Renal cortex interstitium (tissue), 11 donors: ENCODE measurements at regions not wholly inside any gene's neighbourhood (a gene's known extent, or its start where the extent isn't known, plus 50 kb on each side); places are given as distances from the start of the nearest gene placed in this dataset.
"Not testable (repeated sequence)": the region's sequence is repeated elsewhere in the genome, so short reads cannot be mapped to it uniquely, and the experiment has no call there.

Experiments used
- DNase-seq, 11 donors: peaks; one replicate each; pipeline ENCODE4 v3.0.0-alpha.2; 2013; ENCODE audit warnings: low read depth in 9 of 11, low spot score in 4 of 11; ENCODE audit errors: extremely low read depth in 1 of 11

DNA sequence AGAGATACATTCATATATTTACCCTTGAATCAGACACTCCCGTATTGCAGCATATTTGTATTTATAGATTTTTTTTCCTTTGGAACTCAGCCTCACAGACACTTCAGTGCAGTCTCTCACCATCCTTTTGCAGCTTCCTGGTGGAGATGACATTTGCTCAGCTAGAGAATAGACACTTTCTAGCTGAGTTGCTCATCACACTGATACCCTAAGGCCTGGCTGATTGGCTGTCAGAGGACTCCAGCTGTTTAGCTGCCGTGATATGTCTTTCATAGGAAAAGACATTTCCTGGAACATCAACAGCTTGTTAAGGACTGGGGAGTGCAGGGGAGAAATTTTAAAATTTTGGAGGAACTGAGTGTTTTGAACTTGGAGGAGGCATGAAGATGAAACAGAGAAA, 429.6 kb downstream of the SMARCA1 start:
- no peak for DNase-seq

DNA sequence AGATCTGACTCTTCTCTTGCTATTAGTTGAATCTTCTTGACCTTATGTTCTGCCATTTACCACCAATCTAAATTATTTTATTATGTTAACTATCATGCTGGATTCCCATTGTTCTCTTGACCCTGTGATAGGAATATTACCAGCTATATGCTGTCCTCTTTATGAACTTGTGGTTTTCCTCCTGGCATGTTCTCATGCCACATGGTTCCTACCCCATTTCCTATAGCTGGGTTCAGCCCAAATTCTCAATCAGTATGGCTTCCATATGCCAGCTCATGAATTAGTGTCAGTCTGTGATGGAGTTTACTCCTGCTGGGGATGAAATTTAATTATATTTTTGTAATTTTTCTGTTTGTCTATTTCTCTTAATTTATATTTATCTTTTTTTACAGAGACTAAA, 430.5 kb downstream of the SMARCA1 start:
- no peak for DNase-seq

GRCh38 chrX:129092242-129092641, 431.0 kb downstream of the SMARCA1 start:
- no peak for DNase-seq

DNA sequence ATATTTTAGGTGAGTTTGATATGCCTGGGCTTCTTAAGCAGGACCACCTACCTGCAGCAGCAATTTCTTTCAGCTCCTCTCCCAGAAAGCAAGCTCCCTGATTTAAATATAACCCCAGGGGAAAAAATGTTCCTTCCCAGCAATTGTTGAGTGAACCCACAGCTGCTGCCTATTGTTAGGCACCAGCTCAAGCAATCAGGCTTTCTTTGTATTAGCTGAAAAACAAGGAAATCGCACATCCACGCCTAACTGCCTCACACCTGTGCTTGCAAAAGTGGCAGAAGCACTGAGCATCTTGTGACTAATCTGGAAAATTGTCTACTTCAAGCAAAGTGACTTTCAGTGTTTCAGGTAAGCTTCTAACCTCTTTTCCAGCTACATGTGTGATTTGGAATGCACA, 432.2 kb downstream of the SMARCA1 start:
- no peak for DNase-seq

- no peak for DNase-seq
These were observed 436.5 kb downstream of the SMARCA1 start for GRCh38 chrX:129086802-129087201.

GRCh38 chrX:129084291-129084690, 439.0 kb downstream of the SMARCA1 start:
- DNase-seq = not testable (repeated sequence)

GRCh38 chrX:129077424-129078170, 445.7 kb downstream of the SMARCA1 start:
- no peak for DNase-seq

DNA sequence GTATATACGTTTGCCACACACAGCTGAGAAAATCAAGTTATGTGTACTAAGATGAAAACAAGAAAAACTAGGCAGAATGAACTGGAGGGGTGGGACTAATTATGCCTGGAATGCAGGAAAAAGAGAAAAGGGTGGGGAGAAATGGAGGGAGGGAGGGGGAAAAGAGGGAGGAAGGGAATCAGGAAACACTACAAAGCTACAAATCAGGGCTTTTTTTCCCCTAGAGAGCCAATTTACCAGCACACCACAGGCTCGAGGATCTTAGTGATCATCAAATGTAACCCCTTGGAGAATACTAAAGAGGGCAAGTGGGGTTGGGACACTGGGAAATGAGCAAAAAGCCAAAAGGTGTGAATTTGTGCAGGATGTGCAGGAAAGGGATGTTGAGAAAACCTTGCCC, 451.9 kb downstream of the SMARCA1 start:
- peak in 1 of 11 donors; percentile 5 for DNase-seq

DNA sequence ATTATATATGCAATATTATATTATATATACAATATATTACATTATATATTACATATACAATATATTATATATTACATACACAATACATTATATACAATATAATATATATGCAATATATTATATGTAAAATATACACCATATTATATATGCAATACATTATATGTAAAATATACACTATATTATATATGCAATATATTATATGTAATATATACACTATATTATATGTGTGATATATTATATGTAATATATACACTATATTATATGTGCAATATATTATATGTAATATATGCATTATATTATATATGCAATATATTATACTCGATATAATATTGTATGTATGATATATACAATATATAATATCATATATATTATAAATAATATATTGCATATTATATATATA, 457.4 kb downstream of the SMARCA1 start:
- DNase-seq = no peak

DNA sequence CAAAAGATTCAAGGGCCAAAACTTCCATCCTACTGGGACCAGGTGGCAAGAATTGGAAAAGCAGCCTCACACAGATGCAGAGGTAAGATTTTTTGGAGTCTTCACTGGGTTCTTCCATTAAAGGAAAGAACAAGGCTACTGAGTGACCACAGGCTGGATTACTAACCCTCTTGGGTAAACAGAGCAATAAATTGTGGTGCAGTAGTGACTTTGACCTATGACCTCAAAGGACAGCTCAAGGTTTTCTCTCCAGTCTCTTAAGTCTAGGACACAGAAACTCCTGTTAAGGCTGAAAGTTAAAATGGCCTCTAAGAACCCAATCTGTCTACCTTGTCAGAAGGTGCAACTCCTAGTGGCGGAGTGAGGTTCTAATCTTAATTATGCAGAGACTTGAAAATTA, 464.9 kb downstream of the SMARCA1 start:
- DNase-seq = no peak

DNA sequence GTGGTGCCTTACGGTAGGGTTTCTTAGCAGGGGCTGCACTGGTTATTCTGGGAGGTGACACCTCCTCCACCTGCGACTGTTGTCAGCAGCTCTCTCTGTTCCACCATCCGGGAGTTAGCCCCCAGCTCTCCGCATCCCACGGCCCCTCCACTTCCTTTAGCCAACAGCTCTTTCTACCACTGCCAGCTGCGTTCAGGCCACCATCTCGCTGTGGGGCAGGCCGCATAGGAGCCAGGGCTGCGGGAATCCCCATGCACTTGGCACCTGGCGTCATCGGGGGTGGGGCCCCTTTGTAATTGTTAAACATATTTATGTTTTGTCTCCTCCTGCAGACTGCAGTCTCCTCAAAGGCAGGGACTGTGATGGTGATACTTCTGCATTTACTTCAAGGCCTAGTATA, 480.2 kb downstream of the SMARCA1 start:
- no peak for DNase-seq

DNA sequence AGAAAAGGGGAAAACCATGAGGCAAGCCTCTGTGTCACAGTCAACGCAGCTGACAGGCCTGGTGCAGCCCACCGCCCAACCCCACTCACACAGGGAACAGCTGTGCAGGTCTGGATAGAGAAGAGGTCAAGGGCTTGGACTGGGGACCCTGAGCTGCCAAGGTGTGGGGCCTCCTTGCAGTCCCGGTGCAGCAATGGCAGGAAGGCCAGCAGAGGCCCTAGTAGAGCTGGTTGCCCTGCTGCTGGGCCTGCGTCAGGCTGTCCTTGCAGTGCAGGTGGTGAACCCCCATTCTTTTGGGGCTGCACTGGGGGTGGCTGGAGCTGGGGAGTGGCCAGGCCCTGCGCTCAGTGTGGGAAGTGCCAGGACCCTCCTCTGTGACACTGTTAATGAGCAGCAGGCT, 482.0 kb downstream of the SMARCA1 start:
- DNase-seq = no peak

GRCh38 chrX:129040124-129040523, 483.2 kb downstream of the SMARCA1 start:
- DNase-seq = no peak

- DNase-seq = no peak
These were observed 484.1 kb downstream of the SMARCA1 start for GRCh38 chrX:129039176-129039575.

GRCh38 chrX:129037389-129037788, 485.9 kb downstream of the SMARCA1 start:
- DNase-seq = no peak

- no peak for DNase-seq
These were observed 488.1 kb downstream of the SMARCA1 start for GRCh38 chrX:129035180-129035579.

GRCh38 chrX:129034196-129034595, 489.1 kb downstream of the SMARCA1 start:
- DNase-seq = no peak

GRCh38 chrX:129026202-129026601, 497.1 kb downstream of the SMARCA1 start:
- no peak for DNase-seq

- DNase-seq = no peak
These were observed 497.9 kb downstream of the SMARCA1 start for GRCh38 chrX:129025376-129025775.

DNA sequence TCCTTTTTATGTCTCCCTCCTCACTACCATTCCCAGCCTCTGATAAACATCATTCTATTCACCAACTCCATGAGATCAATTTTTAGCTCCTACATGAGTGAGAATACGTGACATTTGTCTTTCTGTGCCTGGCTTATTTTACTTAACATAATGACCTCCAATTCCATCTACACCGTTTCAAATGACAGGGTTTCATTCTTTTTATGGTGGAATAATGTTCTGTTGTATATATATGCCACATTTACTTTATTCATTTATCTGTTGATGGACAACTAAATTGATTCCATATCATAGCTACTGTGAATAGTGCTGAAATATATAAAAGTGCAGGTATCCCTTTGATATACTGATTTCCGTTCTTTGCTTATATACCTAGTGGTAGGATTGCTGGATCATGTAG, 503.9 kb downstream of the SMARCA1 start:
- no peak for DNase-seq

- no peak for DNase-seq
These were observed 507.9 kb downstream of the SMARCA1 start for GRCh38 chrX:129015381-129015780.
